Stimulated activated memory B cell treated with anti-CD40 and anti-IgM and Interleukin-4, amounts not matched to agents 10 μg/mL and 1 μg/mL and 100 μg/mL, for 72 hours (primary cell): ENCODE measurements at regions not wholly inside any gene's neighbourhood (a gene's known extent, or its start where the extent isn't known, plus 50 kb on each side); places are given as distances from the start of the nearest gene placed in this dataset.

Experiments used
- ATAC-seq: fragments of 150-1000 bp; cut with Tn5 transposase; 2 replicates; pipeline ENCODE4 v1.10.0; 2021
- H3K27ac Mint-ChIP-seq: one replicate; pipeline ENCODE4 v1.8.0; 2022; ENCODE audit warnings: mild to moderate bottlenecking, mixed read lengths
- H3K27me3 Mint-ChIP-seq: one replicate; pipeline ENCODE4 v1.8.0; 2022; ENCODE audit warnings: mixed read lengths
- H3K36me3 Mint-ChIP-seq: one replicate; pipeline ENCODE4 v1.8.0; 2022; ENCODE audit warnings: mixed read lengths
- H3K4me1 Mint-ChIP-seq: one replicate; pipeline ENCODE4 v1.8.0; 2022; ENCODE audit warnings: mixed read lengths
- H3K4me3 Mint-ChIP-seq: one replicate; pipeline ENCODE4 v1.8.0; 2022; ENCODE audit warnings: mild to moderate bottlenecking, moderate library complexity, mixed read lengths
- H3K9me3 Mint-ChIP-seq: one replicate; pipeline ENCODE4 v1.8.0; 2022; ENCODE audit warnings: mixed read lengths

- Mint-ChIP-seq H3K27ac (no peak overlapping the region), H3K36me3 (no peaks in the 10 kb centered on the region), H3K4me3 (no peak overlapping the region), H3K27me3 (no peaks in the 10 kb centered on the region), H3K4me1 (no peaks in the 10 kb centered on the region), H3K9me3 (peaks cover 6% of the 10 kb centered on the region)
- no peak for ATAC-seq
Measured at GRCh38 chr4:135694066-135694465, 1492.5 kb upstream of the PABPC4L start.

DNA sequence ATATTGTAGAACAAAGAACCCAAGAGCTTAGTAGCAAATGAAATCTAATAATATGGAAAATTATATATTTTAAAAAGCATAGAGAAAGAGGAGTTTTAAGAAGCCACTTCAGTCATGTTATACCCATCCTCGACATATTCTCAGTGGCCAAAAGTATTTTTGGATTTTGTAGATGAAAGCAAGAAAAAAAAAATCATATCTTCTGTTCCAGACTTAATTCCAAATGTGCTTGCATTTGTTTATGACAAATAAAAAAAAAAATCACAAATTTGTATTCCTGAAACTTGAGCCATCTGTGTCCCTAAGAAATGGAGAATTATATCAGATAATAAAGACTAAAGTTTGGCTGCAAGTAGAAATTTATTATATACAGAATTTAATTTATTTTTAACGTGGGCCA lies 1482.4 kb upstream of the PABPC4L start:
- H3K36me3 Mint-ChIP-seq, result no peaks in the 10 kb centered on the region
- H3K27ac Mint-ChIP-seq, result no peak overlapping the region
- no peaks in the 10 kb centered on the region for H3K4me1 Mint-ChIP-seq
- no peak overlapping the region for H3K4me3 Mint-ChIP-seq
- ATAC-seq, result no peak
- H3K27me3 Mint-ChIP-seq, result no peaks in the 10 kb centered on the region
- peaks cover 6% of the 10 kb centered on the region for H3K9me3 Mint-ChIP-seq

- Mint-ChIP-seq H3K36me3 (no peaks in the 10 kb centered on the region), H3K27me3 (no peaks in the 10 kb centered on the region), H3K27ac (no peak overlapping the region), H3K4me1 (no peaks in the 10 kb centered on the region), H3K9me3 (peaks cover 3% of the 10 kb centered on the region), H3K4me3 (no peak overlapping the region)
- ATAC-seq, result no peak
Measured at GRCh38 chr4:135672202-135672601, 1470.6 kb upstream of the PABPC4L start.

DNA sequence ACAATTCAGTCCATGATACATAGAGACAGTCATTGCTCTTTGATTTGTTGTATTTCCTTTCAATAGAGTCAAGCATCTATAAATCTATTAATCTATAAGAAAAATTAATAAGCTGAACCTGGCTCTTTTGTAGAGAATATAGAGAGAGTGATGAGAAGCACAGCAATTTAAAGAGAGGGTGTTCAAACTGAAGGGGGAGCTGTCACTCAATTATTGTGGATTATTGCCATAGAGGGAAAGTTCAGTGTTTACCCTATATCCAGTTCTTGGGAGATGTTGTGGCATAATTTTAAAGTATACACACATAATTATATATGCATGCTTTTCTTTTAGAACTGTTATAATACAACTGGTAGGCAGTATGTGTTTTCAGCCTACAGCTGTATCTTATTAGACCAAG lies 1469.0 kb upstream of the PABPC4L start:
- Mint-ChIP-seq H3K27me3 (no peaks in the 10 kb centered on the region), H3K4me3 (no peak overlapping the region), H3K36me3 (no peaks in the 10 kb centered on the region), H3K9me3 (peaks cover 3% of the 10 kb centered on the region), H3K27ac (no peak overlapping the region), H3K4me1 (no peaks in the 10 kb centered on the region)
- ATAC-seq, result no peak
